A549 (cell line): ENCODE measurements at regions not wholly inside any gene's neighbourhood (a gene's known extent, or its start where the extent isn't known, plus 50 kb on each side); places are given as distances from the start of the nearest gene placed in this dataset.

Experiments used
- HOXA7 ChIP-seq: fragments of 250-450 bp; sonication (Bioruptor Pico); IDR thresholded peaks from 2 replicates; pipeline ENCODE4 v1.5.0; 2020; ENCODE audit warnings: mild to moderate bottlenecking, moderate library complexity
- MAZ ChIP-seq: fragments of 150-350 bp; IDR thresholded peaks from 2 replicates; pipeline ENCODE4 v1.6.1; 2014; ENCODE audit warnings: antibody characterized with exemption, low read depth, low read length, borderline replicate concordance
- MYC ChIP-seq: IDR thresholded peaks from 2 replicates; pipeline ENCODE4 v1.6.1; 2012; ENCODE audit warnings: mild to moderate bottlenecking, inconsistent platforms, low read length, improper control_type of control experiment, borderline replicate concordance
- POLR2A ChIP-seq: IDR thresholded peaks from 2 replicates; pipeline ENCODE4 v1.6.1; 2012; ENCODE audit warnings: mild to moderate bottlenecking, low read length
- TF ChIP-seq, protein P1 (sequence below): fragments of >200 bp; sonication (Bioruptor Twin); formaldehyde crosslinking; IDR thresholded peaks from 3 replicates; pipeline ENCODE4 v1.5.1; 2016
- TF ChIP-seq, protein P2 (sequence below): fragments of 200-600 bp; sonication (generic); IDR thresholded peaks from 2 replicates; pipeline ENCODE4 v1.6.1; 2016; ENCODE audit warnings: antibody characterized with exemption, mild to moderate bottlenecking, moderate library complexity

DNA sequence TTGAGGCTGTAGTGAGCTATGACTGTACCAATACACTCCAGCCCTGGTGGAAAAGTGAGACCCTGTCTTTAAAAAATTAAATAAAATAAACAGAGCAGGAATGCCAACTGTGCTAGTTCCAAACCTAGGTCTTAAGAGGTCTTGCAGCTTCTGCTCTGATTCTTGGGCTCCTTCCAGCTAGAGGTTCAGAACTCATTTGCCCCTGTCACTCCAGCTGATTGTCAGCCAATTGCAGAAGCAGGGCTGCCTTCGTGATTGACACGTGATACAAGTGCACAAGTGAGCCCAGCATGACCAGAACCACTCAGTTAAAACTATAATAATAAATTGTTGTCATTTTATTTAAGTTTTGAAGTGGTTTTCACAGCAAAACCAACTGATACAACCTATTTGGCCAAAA lies 298.4 kb downstream of the USP25 start:
- TF ChIP-seq MYC: no peak
- TF ChIP-seq, protein P1, sequence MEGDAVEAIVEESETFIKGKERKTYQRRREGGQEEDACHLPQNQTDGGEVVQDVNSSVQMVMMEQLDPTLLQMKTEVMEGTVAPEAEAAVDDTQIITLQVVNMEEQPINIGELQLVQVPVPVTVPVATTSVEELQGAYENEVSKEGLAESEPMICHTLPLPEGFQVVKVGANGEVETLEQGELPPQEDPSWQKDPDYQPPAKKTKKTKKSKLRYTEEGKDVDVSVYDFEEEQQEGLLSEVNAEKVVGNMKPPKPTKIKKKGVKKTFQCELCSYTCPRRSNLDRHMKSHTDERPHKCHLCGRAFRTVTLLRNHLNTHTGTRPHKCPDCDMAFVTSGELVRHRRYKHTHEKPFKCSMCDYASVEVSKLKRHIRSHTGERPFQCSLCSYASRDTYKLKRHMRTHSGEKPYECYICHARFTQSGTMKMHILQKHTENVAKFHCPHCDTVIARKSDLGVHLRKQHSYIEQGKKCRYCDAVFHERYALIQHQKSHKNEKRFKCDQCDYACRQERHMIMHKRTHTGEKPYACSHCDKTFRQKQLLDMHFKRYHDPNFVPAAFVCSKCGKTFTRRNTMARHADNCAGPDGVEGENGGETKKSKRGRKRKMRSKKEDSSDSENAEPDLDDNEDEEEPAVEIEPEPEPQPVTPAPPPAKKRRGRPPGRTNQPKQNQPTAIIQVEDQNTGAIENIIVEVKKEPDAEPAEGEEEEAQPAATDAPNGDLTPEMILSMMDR: no peak
- TF ChIP-seq, protein P2, sequence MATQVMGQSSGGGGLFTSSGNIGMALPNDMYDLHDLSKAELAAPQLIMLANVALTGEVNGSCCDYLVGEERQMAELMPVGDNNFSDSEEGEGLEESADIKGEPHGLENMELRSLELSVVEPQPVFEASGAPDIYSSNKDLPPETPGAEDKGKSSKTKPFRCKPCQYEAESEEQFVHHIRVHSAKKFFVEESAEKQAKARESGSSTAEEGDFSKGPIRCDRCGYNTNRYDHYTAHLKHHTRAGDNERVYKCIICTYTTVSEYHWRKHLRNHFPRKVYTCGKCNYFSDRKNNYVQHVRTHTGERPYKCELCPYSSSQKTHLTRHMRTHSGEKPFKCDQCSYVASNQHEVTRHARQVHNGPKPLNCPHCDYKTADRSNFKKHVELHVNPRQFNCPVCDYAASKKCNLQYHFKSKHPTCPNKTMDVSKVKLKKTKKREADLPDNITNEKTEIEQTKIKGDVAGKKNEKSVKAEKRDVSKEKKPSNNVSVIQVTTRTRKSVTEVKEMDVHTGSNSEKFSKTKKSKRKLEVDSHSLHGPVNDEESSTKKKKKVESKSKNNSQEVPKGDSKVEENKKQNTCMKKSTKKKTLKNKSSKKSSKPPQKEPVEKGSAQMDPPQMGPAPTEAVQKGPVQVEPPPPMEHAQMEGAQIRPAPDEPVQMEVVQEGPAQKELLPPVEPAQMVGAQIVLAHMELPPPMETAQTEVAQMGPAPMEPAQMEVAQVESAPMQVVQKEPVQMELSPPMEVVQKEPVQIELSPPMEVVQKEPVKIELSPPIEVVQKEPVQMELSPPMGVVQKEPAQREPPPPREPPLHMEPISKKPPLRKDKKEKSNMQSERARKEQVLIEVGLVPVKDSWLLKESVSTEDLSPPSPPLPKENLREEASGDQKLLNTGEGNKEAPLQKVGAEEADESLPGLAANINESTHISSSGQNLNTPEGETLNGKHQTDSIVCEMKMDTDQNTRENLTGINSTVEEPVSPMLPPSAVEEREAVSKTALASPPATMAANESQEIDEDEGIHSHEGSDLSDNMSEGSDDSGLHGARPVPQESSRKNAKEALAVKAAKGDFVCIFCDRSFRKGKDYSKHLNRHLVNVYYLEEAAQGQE: no peak
- no peak for TF ChIP-seq HOXA7
- no peak for TF ChIP-seq POLR2A
- no peak for TF ChIP-seq MAZ
